GM18502 (cell line): ENCODE measurements at regions not wholly inside any gene's neighbourhood (a gene's known extent, or its start where the extent isn't known, plus 50 kb on each side); places are given as distances from the start of the nearest gene placed in this dataset.
A peak's percentile ranks its signal among the peaks of the same experiment; 100 is the strongest.
"Not testable (repeated sequence)": the region's sequence is repeated elsewhere in the genome, so short reads cannot be mapped to it uniquely, and the experiment has no call there.

Experiments
- ATAC-seq: cut with Tn5 transposase; IDR thresholded peaks from one replicate; pipeline ENCODE4 v1.9.1; 2021; ENCODE audit warnings: mild to moderate bottlenecking; ENCODE audit not compliant: unreplicated experiment, poor library complexity

- not testable (repeated sequence) for ATAC-seq
These were observed 53.1 kb upstream of the TMEM252 start for GRCh38 chr9:68593760-68594159.

GRCh38 chr9:68595868-68596267 is 55.2 kb upstream of the TMEM252 start:
- ATAC-seq: no peak

GRCh38 chr9:68597362-68597997 is 56.8 kb upstream of the TMEM252 start:
- no peak for ATAC-seq

- ATAC-seq: no peak
These were observed 59.1 kb upstream of the TMEM252 start for GRCh38 chr9:68599826-68600225.

- ATAC-seq: no peak
These were observed 60.4 kb upstream of the TMEM252 start for GRCh38 chr9:68601081-68601480.

- no peak for ATAC-seq
These were observed 62.7 kb upstream of the TMEM252 start for GRCh38 chr9:68603371-68603770.

GRCh38 chr9:68608763-68609162 is 68.1 kb upstream of the TMEM252 start:
- ATAC-seq: no peak

- no peak for ATAC-seq
These were observed 69.3 kb upstream of the TMEM252 start for GRCh38 chr9:68609901-68610415.

GRCh38 chr9:68614121-68614520 is 73.4 kb upstream of the TMEM252 start:
- no peak for ATAC-seq

- not testable (repeated sequence) for ATAC-seq
These were observed 76.3 kb upstream of the TMEM252 start for GRCh38 chr9:68617011-68617410.

- no peak for ATAC-seq
These were observed 78.4 kb upstream of the TMEM252 start for GRCh38 chr9:68619072-68619471.

GRCh38 chr9:68619636-68620035 is 79.0 kb upstream of the TMEM252 start:
- no peak for ATAC-seq

- ATAC-seq: no peak
These were observed 79.5 kb upstream of the PIP5K1B start for GRCh38 chr9:68625559-68625958.

GRCh38 chr9:68626526-68626925 is 78.5 kb upstream of the PIP5K1B start:
- no peak for ATAC-seq

- no peak for ATAC-seq
These were observed 77.9 kb upstream of the PIP5K1B start for GRCh38 chr9:68627104-68627503.

GRCh38 chr9:68627594-68627993 is 77.4 kb upstream of the PIP5K1B start:
- ATAC-seq: no peak

GRCh38 chr9:68629042-68629441 is 76.0 kb upstream of the PIP5K1B start:
- no peak for ATAC-seq

GRCh38 chr9:68631811-68632210 is 73.2 kb upstream of the PIP5K1B start:
- no peak for ATAC-seq

- ATAC-seq: no peak
These were observed 68.0 kb upstream of the PIP5K1B start for GRCh38 chr9:68637020-68637419.

GRCh38 chr9:68639261-68639660 is 65.8 kb upstream of the PIP5K1B start:
- ATAC-seq: not testable (repeated sequence)

GRCh38 chr9:68640421-68641089 is 64.5 kb upstream of the PIP5K1B start:
- ATAC-seq: peak; percentile 34
